A549 (cell line): ENCODE measurements at regions not wholly inside any gene's neighbourhood (a gene's known extent, or its start where the extent isn't known, plus 50 kb on each side); places are given as distances from the start of the nearest gene placed in this dataset.

Experiments used
- ATAC-seq, 2 experiments: fragments of 200-7000 bp in 1 of 2; fragments of >200 bp in 1 of 2; cut with Nextera tagmentation in 1 of 2; cut with Tn5 transposase in 1 of 2; 3 replicates each; pipeline versions ENCODE4 v1.8.0 to v1.9.1; 2018 to 2020; ENCODE audit warnings: mild to moderate bottlenecking in 1 of 2, moderate library complexity in 1 of 2
- CTCF ChIA-PET: fragments of 300-600 bp; sonication (Branson Sonifier 250); formaldehyde crosslinking; extraction: SDS; loops from one replicate; lab custom pipeline; 2021; ENCODE audit warnings: antibody characterized with exemption, inconsistent platforms; lab: Yijun Ruan, JAX
- POLR2A ChIA-PET: fragments of 350-600 bp; formaldehyde crosslinking; extraction: SDS; loops from one replicate; lab custom pipeline; 2021; ENCODE audit warnings: antibody characterized with exemption, inconsistent platforms; lab: Yijun Ruan, JAX
- DNase-seq, 2 experiments: peaks; one replicate each; pipeline versions ENCODE4 v3.0.0 to v3.0.0-alpha.2; 2011 to 2016; ENCODE audit warnings: low read depth in 1 of 2, low spot score in 1 of 2
- FAIRE-seq: peaks from 2 replicates; lab custom pipeline; 2011; peaks lifted over from hg19 to GRCh38; lab: Jason Lieb, UNC
- H3K27ac ChIP-seq, 2 experiments: fragments of >200 bp; sonication (Bioruptor Twin); formaldehyde crosslinking; 3 replicates each; pipeline ENCODE4 v1.5.1; 2016 to 2017
- H3K4me1 ChIP-seq: fragments of >200 bp; sonication (Bioruptor Twin); formaldehyde crosslinking; 3 replicates; pipeline ENCODE4 v1.6.1; 2016
- H3K4me2 ChIP-seq: fragments of >200 bp; sonication (Bioruptor Twin); formaldehyde crosslinking; 3 replicates; pipeline ENCODE4 v1.6.1; 2016
- H3K4me3 ChIP-seq: fragments of >200 bp; sonication (Bioruptor Twin); formaldehyde crosslinking; 3 replicates; pipeline ENCODE4 v1.5.1; 2016
- H3K9me3 ChIP-seq: fragments of >200 bp; sonication (Bioruptor Twin); formaldehyde crosslinking; 3 replicates; pipeline ENCODE4 v1.6.1; 2016
- BHLHE40 ChIP-seq: IDR thresholded peaks from 2 replicates; pipeline ENCODE4 v1.6.1; 2012; ENCODE audit warnings: low read depth, low read length, inconsistent platforms
- CBX2 ChIP-seq: fragments of 200-600 bp; sonication (generic); IDR thresholded peaks from 2 replicates; pipeline ENCODE4 v1.6.1; 2016; ENCODE audit warnings: low read depth, mild to moderate bottlenecking, borderline replicate concordance
- CHD4 ChIP-seq: fragments of 200-600 bp; sonication (generic); IDR thresholded peaks from 2 replicates; pipeline ENCODE4 v1.6.1; 2016; ENCODE audit warnings: antibody characterized with exemption, mild to moderate bottlenecking, borderline replicate concordance
- EHF ChIP-seq: fragments of 250-450 bp; sonication (Bioruptor Pico); IDR thresholded peaks from 2 replicates; pipeline ENCODE4 v1.5.0; 2020; ENCODE audit warnings: mild to moderate bottlenecking
- EHMT2 ChIP-seq: fragments of 200-600 bp; sonication (generic); IDR thresholded peaks from 2 replicates; pipeline ENCODE4 v1.6.1; 2016; ENCODE audit warnings: antibody characterized with exemption, low read depth, mild to moderate bottlenecking, moderate library complexity
- EP300 ChIP-seq, 2 experiments: fragments of >200 bp; sonication (Bioruptor Twin); formaldehyde crosslinking; IDR thresholded peaks; 2 replicates in 1 of 2; 3 replicates in 1 of 2; pipeline ENCODE4 v1.6.1; 2016 to 2017
- ESRRA ChIP-seq: fragments of 150-350 bp; IDR thresholded peaks from 2 replicates; pipeline ENCODE4 v1.6.1; 2014; ENCODE audit warnings: mild to moderate bottlenecking, low read length, borderline replicate concordance
- FOSB ChIP-seq: fragments of 250-450 bp; sonication (Bioruptor Pico); IDR thresholded peaks from 2 replicates; pipeline ENCODE4 v1.5.0; 2020; ENCODE audit warnings: mild to moderate bottlenecking, moderate library complexity
- FOXS1 ChIP-seq: fragments of 250-450 bp; sonication (Bioruptor Pico); IDR thresholded peaks from 2 replicates; pipeline ENCODE4 v1.5.0; 2020; ENCODE audit warnings: mild to moderate bottlenecking, moderate library complexity
- HOXB13 ChIP-seq: fragments of 250-450 bp; sonication (Bioruptor Pico); IDR thresholded peaks from 2 replicates; pipeline ENCODE4 v1.5.0; 2020; ENCODE audit warnings: low read depth, mild to moderate bottlenecking, moderate library complexity
- HOXB5 ChIP-seq: fragments of 250-450 bp; sonication (Bioruptor Pico); IDR thresholded peaks from 2 replicates; pipeline ENCODE4 v1.5.0; 2020; ENCODE audit warnings: mild to moderate bottlenecking, moderate library complexity
- JUN ChIP-seq, 2 experiments: fragments of >200 bp; sonication (Bioruptor Twin); formaldehyde crosslinking; IDR thresholded peaks; 2 replicates in 1 of 2; 3 replicates in 1 of 2; pipeline ENCODE4 v1.6.1; 2016 to 2017
- KDM5A ChIP-seq: fragments of 200-600 bp; sonication (generic); IDR thresholded peaks from 2 replicates; pipeline ENCODE4 v1.6.1; 2016; ENCODE audit warnings: antibody characterized with exemption, mild to moderate bottlenecking
- MAFK ChIP-seq: fragments of 450-650 bp; IDR thresholded peaks from 2 replicates; pipeline ENCODE4 v1.6.1; 2014; ENCODE audit not compliant: partially characterized antibody
- MYC ChIP-seq: IDR thresholded peaks from 2 replicates; pipeline ENCODE4 v1.6.1; 2012; ENCODE audit warnings: mild to moderate bottlenecking, inconsistent platforms, low read length, improper control_type of control experiment, borderline replicate concordance
- NFE2L2 ChIP-seq: fragments of 150-350 bp; conservative IDR thresholded peaks from 2 replicates; pipeline ENCODE4 v1.6.1; 2014; ENCODE audit warnings: low read length
- PHF8 ChIP-seq: fragments of 200-600 bp; sonication (generic); IDR thresholded peaks from 2 replicates; pipeline ENCODE4 v1.6.1; 2016; ENCODE audit warnings: low read depth, mild to moderate bottlenecking, antibody characterized with exemption, moderate library complexity, borderline replicate concordance
- POLR2AphosphoS2 ChIP-seq: conservative IDR thresholded peaks from 2 replicates; pipeline ENCODE4 v1.6.1; 2012; ENCODE audit warnings: low read length, improper control_type of control experiment, inconsistent platforms
- RAD21 ChIP-seq, 2 experiments: fragments of >200 bp in 1 of 2; sonication (Bioruptor Twin) in 1 of 2; formaldehyde crosslinking in 1 of 2; IDR thresholded peaks in 1 of 2; conservative IDR thresholded peaks in 1 of 2; 2 replicates in 1 of 2; 3 replicates in 1 of 2; pipeline ENCODE4 v1.6.1; 2012 to 2018; ENCODE audit warnings: inconsistent platforms in 1 of 2
- RNF2 ChIP-seq: fragments of 200-600 bp; sonication (generic); IDR thresholded peaks from 2 replicates; pipeline ENCODE4 v1.6.1; 2016; ENCODE audit warnings: low read depth, mild to moderate bottlenecking, antibody characterized with exemption, moderate library complexity, borderline replicate concordance
- TFCP2L1 ChIP-seq: fragments of 250-450 bp; sonication (Bioruptor Pico); IDR thresholded peaks from 2 replicates; pipeline ENCODE4 v1.5.0; 2021; ENCODE audit warnings: mild to moderate bottlenecking
- TP53 ChIP-seq: fragments of 250-450 bp; sonication (Bioruptor Pico); IDR thresholded peaks from 2 replicates; pipeline ENCODE4 v1.5.0; 2021; ENCODE audit warnings: mild to moderate bottlenecking, moderate library complexity
- ZC3H11A ChIP-seq: fragments of 450-650 bp; IDR thresholded peaks from 2 replicates; pipeline ENCODE4 v1.6.1; 2014; ENCODE audit warnings: antibody characterized with exemption, mild to moderate bottlenecking
- ZNF302 ChIP-seq: fragments of 250-450 bp; sonication (Bioruptor Pico); IDR thresholded peaks from 2 replicates; pipeline ENCODE4 v1.9.0; 2021; ENCODE audit warnings: inconsistent platforms, mild to moderate bottlenecking, moderate library complexity
- ZSCAN20 ChIP-seq: fragments of 250-450 bp; sonication (Bioruptor Pico); IDR thresholded peaks from 2 replicates; pipeline ENCODE4 v1.8.0; 2022; ENCODE audit warnings: mild to moderate bottlenecking, moderate library complexity
- WGBS: methylation state at CpG from one replicate; pipeline ENCODE4 v1.1.6; 2017; ENCODE audit errors: missing lambda C conversion rate; 5-methylcytosine and 5-hydroxymethylcytosine counted together
- TF ChIP-seq, protein P1 (sequence below): fragments of >200 bp; sonication (Bioruptor Twin); formaldehyde crosslinking; IDR thresholded peaks from 3 replicates; pipeline ENCODE4 v1.5.1; 2016
- TF ChIP-seq, protein P2 (sequence below): fragments of 250-450 bp; sonication (Bioruptor Pico); IDR thresholded peaks from 2 replicates; pipeline ENCODE4 v1.5.0; 2021; ENCODE audit warnings: mild to moderate bottlenecking, moderate library complexity, borderline replicate concordance
- TF ChIP-seq, protein P3 (sequence below): fragments of 450-650 bp; IDR thresholded peaks from 2 replicates; pipeline ENCODE4 v1.6.1; 2014; ENCODE audit warnings: antibody characterized with exemption
- TF ChIP-seq, protein P4 (sequence below): fragments of 250-450 bp; sonication (Bioruptor Pico); IDR thresholded peaks from 2 replicates; pipeline ENCODE4 v1.5.0; 2020; ENCODE audit warnings: low read depth, mild to moderate bottlenecking, moderate library complexity
- TF ChIP-seq, protein P5 (sequence below): IDR thresholded peaks from 2 replicates; pipeline ENCODE4 v1.6.1; 2012

DNA sequence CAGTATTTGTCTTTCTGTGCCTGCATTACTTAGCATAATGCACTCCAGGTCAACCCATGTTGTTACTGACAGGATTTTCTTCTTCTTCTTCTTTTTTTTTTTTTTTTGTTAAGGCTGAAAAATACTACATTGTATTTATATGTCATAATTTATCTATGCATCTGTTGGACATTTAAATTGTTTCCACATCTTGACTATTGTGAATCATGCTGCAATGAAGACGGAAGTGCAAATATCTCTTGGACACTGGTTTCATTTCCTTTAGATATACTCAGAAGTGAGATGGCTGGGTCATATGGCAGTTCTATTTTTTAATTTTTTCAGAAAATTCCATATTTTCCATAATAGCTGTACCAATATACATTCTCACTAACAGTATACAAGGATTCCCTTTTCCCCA, 272.7 kb upstream of the PMFBP1 start (continued):
- TF ChIP-seq PHF8 = no peak
- no peak for TF ChIP-seq RAD21 (conservative IDR thresholded peaks at IDR 0.05 in 1 of 2, IDR thresholded peaks at IDR 0.05 in 1 of 2)
- no peak for TF ChIP-seq JUN (IDR thresholded peaks at IDR 0.05)
- no peak for TF ChIP-seq HOXB13 (CRISPR knock-in tag)
- no peak for TF ChIP-seq RNF2
- no peak for TF ChIP-seq ZSCAN20
- TF ChIP-seq ZC3H11A = no peak
- no peak for TF ChIP-seq CHD4

DNA sequence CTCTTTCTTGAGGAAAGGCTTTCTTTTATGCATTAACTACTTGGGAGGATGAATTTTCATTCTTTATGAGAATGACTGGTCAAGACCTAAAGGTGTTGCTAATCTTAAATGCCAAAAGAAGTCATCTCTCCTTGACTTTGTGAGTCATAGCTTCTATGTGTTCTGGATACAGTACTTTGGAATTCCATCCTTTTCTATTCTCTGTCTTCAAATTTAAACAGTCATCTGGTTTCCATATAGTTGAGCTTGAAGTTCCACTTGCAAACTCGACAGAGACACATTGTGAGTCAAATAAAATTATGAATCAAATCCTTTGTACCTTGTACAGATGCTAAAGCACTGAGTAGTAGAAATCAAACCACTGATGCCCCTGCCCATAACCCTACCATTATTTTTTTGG, 271.9 kb upstream of the PMFBP1 start:
- CTCF ChIA-PET = no interaction called here
- TF ChIP-seq NFE2L2 = no peak
- TF ChIP-seq BHLHE40 = no peak
- TF ChIP-seq, protein P1, sequence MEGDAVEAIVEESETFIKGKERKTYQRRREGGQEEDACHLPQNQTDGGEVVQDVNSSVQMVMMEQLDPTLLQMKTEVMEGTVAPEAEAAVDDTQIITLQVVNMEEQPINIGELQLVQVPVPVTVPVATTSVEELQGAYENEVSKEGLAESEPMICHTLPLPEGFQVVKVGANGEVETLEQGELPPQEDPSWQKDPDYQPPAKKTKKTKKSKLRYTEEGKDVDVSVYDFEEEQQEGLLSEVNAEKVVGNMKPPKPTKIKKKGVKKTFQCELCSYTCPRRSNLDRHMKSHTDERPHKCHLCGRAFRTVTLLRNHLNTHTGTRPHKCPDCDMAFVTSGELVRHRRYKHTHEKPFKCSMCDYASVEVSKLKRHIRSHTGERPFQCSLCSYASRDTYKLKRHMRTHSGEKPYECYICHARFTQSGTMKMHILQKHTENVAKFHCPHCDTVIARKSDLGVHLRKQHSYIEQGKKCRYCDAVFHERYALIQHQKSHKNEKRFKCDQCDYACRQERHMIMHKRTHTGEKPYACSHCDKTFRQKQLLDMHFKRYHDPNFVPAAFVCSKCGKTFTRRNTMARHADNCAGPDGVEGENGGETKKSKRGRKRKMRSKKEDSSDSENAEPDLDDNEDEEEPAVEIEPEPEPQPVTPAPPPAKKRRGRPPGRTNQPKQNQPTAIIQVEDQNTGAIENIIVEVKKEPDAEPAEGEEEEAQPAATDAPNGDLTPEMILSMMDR = no peak
- no peak for TF ChIP-seq ESRRA
- TF ChIP-seq EHMT2 = no peak
- no peak for TF ChIP-seq MYC
- TF ChIP-seq, protein P2, sequence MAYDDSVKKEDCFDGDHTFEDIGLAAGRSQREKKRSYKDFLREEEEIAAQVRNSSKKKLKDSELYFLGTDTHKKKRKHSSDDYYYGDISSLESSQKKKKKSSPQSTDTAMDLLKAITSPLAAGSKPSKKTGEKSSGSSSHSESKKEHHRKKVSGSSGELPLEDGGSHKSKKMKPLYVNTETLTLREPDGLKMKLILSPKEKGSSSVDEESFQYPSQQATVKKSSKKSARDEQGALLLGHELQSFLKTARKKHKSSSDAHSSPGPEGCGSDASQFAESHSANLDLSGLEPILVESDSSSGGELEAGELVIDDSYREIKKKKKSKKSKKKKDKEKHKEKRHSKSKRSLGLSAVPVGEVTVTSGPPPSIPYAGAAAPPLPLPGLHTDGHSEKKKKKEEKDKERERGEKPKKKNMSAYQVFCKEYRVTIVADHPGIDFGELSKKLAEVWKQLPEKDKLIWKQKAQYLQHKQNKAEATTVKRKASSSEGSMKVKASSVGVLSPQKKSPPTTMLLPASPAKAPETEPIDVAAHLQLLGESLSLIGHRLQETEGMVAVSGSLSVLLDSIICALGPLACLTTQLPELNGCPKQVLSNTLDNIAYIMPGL (CRISPR knock-in tag) = no peak
- TF ChIP-seq EHF = no peak
- no peak for TF ChIP-seq FOXS1 (CRISPR knock-in tag)
- no peak for TF ChIP-seq POLR2AphosphoS2
- TF ChIP-seq JUN (IDR thresholded peaks at IDR 0.05) = no peak
- no peak for TF ChIP-seq KDM5A
- TF ChIP-seq, all 56 proteins: peak for 0
- POLR2A ChIA-PET = no interaction called here
- Histone ChIP-seq H3K27ac (no peak overlapping the region), H3K9me3 (peaks cover 8% of the 10 kb centered on the region; the same call in 2 of the 3 replicates), H3K4me1 (no peaks in the 10 kb centered on the region), H3K4me2 (no peak overlapping the region), H3K4me3 (no peak overlapping the region)
- FAIRE-seq (no peak), ATAC-seq (no peak), DNase-seq (no peak)
- WGBS = 3% methylated on average over 1 of the region's 1 CpG

DNA sequence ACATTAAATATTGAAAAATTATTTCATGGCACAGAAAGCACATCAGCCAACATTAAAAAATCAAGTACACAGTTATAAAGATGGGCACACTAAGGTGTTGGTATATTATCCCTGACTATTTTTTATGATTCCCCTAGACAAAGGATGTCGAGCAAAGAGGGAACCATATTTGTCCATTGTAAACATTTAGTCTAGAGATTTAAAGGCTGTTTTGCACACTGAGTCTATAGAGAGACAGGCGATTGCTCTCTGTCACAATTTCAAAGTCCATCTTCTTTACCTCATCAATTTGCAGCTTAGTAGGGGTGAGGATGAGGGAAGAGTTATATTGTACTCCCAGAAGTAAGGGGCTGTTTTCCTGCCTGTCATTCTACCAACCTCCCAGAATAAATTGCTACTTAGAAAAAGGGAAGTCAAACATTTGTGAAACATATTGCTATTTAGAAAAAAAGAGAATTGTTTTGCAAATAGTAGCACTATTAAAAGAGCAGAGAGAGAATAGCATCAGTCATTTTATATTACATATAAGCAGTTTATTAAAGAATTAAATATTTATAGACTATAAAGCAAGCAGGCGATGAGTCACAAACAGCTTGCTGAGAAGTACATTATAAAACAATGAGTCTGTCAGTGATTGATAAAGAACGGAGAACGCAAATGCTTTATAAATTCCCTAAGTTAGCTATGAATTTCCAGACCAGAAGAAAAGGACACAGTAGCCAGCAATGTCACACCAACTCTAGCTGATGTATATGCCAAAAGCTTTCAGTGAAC, 270.6 kb upstream of the PMFBP1 start:
- 61% methylated on average over 5 of the region's 5 CpGs for WGBS
- no peak for ATAC-seq

More for the DNA sequence above, 270.6 kb upstream of the PMFBP1 start:
- POLR2A ChIA-PET = no interaction called here
- no peak for FAIRE-seq
- Histone ChIP-seq H3K4me3 (no peak overlapping the region), H3K9me3 (peaks cover 8% of the 10 kb centered on the region; the same call in 1 of the 3 replicates), H3K4me2 (no peak overlapping the region), H3K4me1 (no peaks in the 10 kb centered on the region), H3K27ac (no peak overlapping the region)
- CTCF ChIA-PET = interaction anchor here (0.5 to 2.0 kb wide), 2 partner anchors 17 to 981 kb away, joined by 3 to 4 read pairs; no protein-coding TSS in a partner anchor
- DNase-seq = no peak
- TF ChIP-seq TFCP2L1 (CRISPR knock-in tag) = no peak
- no peak for TF ChIP-seq MAFK
- TF ChIP-seq HOXB5 = no peak
- TF ChIP-seq TP53 = no peak
- TF ChIP-seq EP300 (IDR thresholded peaks at IDR 0.05) = no peak
- TF ChIP-seq FOSB (CRISPR knock-in tag) = no peak
- no peak for TF ChIP-seq ZNF302
- TF ChIP-seq, protein P3, sequence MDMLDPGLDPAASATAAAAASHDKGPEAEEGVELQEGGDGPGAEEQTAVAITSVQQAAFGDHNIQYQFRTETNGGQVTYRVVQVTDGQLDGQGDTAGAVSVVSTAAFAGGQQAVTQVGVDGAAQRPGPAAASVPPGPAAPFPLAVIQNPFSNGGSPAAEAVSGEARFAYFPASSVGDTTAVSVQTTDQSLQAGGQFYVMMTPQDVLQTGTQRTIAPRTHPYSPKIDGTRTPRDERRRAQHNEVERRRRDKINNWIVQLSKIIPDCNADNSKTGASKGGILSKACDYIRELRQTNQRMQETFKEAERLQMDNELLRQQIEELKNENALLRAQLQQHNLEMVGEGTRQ = no peak
- TF ChIP-seq, protein P4, sequence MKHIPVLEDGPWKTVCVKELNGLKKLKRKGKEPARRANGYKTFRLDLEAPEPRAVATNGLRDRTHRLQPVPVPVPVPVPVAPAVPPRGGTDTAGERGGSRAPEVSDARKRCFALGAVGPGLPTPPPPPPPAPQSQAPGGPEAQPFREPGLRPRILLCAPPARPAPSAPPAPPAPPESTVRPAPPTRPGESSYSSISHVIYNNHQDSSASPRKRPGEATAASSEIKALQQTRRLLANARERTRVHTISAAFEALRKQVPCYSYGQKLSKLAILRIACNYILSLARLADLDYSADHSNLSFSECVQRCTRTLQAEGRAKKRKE (CRISPR knock-in tag) = no peak
- TF ChIP-seq CBX2 = no peak
- TF ChIP-seq ESRRA = no peak
- TF ChIP-seq, protein P5, sequence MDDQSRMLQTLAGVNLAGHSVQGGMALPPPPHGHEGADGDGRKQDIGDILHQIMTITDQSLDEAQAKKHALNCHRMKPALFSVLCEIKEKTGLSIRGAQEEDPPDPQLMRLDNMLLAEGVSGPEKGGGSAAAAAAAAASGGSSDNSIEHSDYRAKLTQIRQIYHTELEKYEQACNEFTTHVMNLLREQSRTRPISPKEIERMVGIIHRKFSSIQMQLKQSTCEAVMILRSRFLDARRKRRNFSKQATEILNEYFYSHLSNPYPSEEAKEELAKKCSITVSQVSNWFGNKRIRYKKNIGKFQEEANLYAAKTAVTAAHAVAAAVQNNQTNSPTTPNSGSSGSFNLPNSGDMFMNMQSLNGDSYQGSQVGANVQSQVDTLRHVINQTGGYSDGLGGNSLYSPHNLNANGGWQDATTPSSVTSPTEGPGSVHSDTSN = no peak
